Stomach (tissue), 4 donors: ENCODE measurements at regions not wholly inside any gene's neighbourhood (a gene's known extent, or its start where the extent isn't known, plus 50 kb on each side); places are given as distances from the start of the nearest gene placed in this dataset.

Experiments
- EP300 ChIP-seq: sonication (generic); formaldehyde crosslinking; IDR thresholded peaks from one replicate; pipeline ENCODE4 v1.6.1; 2017; ENCODE audit warnings: antibody characterized with exemption
- POLR2A ChIP-seq, 4 donors: fragments of 450-650 bp; IDR thresholded peaks; one replicate each; pipeline ENCODE4 v1.6.1; 2016; ENCODE audit warnings: antibody characterized with exemption in 4 of 4, control low read depth in 2 of 4, mild to moderate bottlenecking in 1 of 4, moderate library complexity in 1 of 4
- TF ChIP-seq, protein P1 (sequence below), 7 experiments: fragments of 450-650 bp in 4 of 7; fragments of 200-600 bp in 3 of 7; sonication (generic) in 3 of 7; IDR thresholded peaks; one replicate each; pipeline ENCODE4 v1.5.1; 2016 to 2019; ENCODE audit warnings: antibody characterized with exemption in 7 of 7, control low read depth in 2 of 7, mild to moderate bottlenecking in 1 of 7

- TF ChIP-seq, protein P1, sequence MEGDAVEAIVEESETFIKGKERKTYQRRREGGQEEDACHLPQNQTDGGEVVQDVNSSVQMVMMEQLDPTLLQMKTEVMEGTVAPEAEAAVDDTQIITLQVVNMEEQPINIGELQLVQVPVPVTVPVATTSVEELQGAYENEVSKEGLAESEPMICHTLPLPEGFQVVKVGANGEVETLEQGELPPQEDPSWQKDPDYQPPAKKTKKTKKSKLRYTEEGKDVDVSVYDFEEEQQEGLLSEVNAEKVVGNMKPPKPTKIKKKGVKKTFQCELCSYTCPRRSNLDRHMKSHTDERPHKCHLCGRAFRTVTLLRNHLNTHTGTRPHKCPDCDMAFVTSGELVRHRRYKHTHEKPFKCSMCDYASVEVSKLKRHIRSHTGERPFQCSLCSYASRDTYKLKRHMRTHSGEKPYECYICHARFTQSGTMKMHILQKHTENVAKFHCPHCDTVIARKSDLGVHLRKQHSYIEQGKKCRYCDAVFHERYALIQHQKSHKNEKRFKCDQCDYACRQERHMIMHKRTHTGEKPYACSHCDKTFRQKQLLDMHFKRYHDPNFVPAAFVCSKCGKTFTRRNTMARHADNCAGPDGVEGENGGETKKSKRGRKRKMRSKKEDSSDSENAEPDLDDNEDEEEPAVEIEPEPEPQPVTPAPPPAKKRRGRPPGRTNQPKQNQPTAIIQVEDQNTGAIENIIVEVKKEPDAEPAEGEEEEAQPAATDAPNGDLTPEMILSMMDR (IDR thresholded peaks at IDR 0.05) = no peak
- TF ChIP-seq POLR2A (IDR thresholded peaks at IDR 0.05) (no peak), EP300 (no peak)
Measured at GRCh38 chr4:132387060-132387459, 762.0 kb upstream of the PCDH10 start.
